MM.1S (cell line): ENCODE measurements at regions not wholly inside any gene's neighbourhood (a gene's known extent, or its start where the extent isn't known, plus 50 kb on each side); places are given as distances from the start of the nearest gene placed in this dataset.

ENCODE experiments used
- CTCF ChIP-seq: fragments of 300-600 bp; sonication (generic); IDR thresholded peaks from 2 replicates; pipeline ENCODE4 v1.5.1; 2016; ENCODE audit warnings: antibody characterized with exemption, low read length, mixed read lengths
- EZH2phosphoT487 ChIP-seq: fragments of 300-600 bp; sonication (generic); IDR thresholded peaks from 2 replicates; pipeline ENCODE4 v1.6.1; 2018; ENCODE audit warnings: antibody characterized with exemption, low read length

GRCh38 chr14:34243001-34243400 is 219.0 kb downstream of the SPTSSA start:
- TF ChIP-seq CTCF (no peak), EZH2phosphoT487 (no peak)
